ENCODE measurements at regions not wholly inside any gene's neighbourhood (a gene's known extent, or its start where the extent isn't known, plus 50 kb on each side); places are given as distances from the start of the nearest gene placed in this dataset.
A peak's percentile ranks its signal among the peaks of the same experiment; 100 is the strongest.
"Not testable (repeated sequence)": the region's sequence is repeated elsewhere in the genome, so short reads cannot be mapped to it uniquely, and the experiment has no call there.

- peaks cover 0 to 17% (median 0%) of the 10 kb centered on the region in 7 donors for H3K27me3 ChIP-seq (replicated peaks in 1 of 7)
- no peak for DNase-seq
- H3K4me3 ChIP-seq = no peak overlapping the region
- no peaks in the 10 kb centered on the region for H3K36me3 ChIP-seq
- intact Hi-C loops (cut with DNase I; ENCODE audit: low total_unique reads) = no loop called here
- H3K27ac ChIP-seq = no peak overlapping the region
- 41 to 61% (median 50%) methylated on average over 14 to 15 of the region's 15 CpGs for WGBS, 5 donors
- no peak for TF ChIP-seq POLR2A (IDR thresholded peaks at IDR 0.05)
- TF ChIP-seq CTCF (IDR thresholded peaks at IDR 0.05 in 8 of 11, conservative IDR thresholded peaks at IDR 0.05 in 3 of 11) = peak in 10 of 11 experiments; percentile 18 to 64 (median 50)
- no peaks in the 10 kb centered on the region for H3K4me1 ChIP-seq
- H3K9me3 ChIP-seq = no peaks in the 10 kb centered on the region
Measured at GRCh38 chrX:52574416-52575275, 57.8 kb upstream of the XAGE1B start.

- H3K36me3 ChIP-seq; intact Hi-C loops (cut with DNase I; ENCODE audit: low total_unique reads); H3K9me3 ChIP-seq; DNase-seq; H3K4me3 ChIP-seq; H3K27ac ChIP-seq; H3K4me1 ChIP-seq: not testable (repeated sequence)
- 54 to 76% (median 71%) methylated on average over 9 to 12 of the region's 12 CpGs for WGBS, 5 donors
- peaks cover 0 to 13% (median 0%) of the 10 kb centered on the region in 7 donors for H3K27me3 ChIP-seq (replicated peaks in 1 of 7)
Measured at GRCh38 chrX:52568146-52568545, 51.3 kb upstream of the XAGE1B start.

Measured in spleen (tissue), 11 donors.